GM18873 (cell line): ENCODE measurements at regions not wholly inside any gene's neighbourhood (a gene's known extent, or its start where the extent isn't known, plus 50 kb on each side); places are given as distances from the start of the nearest gene placed in this dataset.

Source experiments
- ATAC-seq: cut with Tn5 transposase; IDR thresholded peaks from one replicate; pipeline ENCODE4 v1.9.1; 2021; ENCODE audit warnings: mild to moderate bottlenecking, moderate library complexity, moderate number of reproducible peaks; ENCODE audit not compliant: unreplicated experiment, low FRiP score

DNA sequence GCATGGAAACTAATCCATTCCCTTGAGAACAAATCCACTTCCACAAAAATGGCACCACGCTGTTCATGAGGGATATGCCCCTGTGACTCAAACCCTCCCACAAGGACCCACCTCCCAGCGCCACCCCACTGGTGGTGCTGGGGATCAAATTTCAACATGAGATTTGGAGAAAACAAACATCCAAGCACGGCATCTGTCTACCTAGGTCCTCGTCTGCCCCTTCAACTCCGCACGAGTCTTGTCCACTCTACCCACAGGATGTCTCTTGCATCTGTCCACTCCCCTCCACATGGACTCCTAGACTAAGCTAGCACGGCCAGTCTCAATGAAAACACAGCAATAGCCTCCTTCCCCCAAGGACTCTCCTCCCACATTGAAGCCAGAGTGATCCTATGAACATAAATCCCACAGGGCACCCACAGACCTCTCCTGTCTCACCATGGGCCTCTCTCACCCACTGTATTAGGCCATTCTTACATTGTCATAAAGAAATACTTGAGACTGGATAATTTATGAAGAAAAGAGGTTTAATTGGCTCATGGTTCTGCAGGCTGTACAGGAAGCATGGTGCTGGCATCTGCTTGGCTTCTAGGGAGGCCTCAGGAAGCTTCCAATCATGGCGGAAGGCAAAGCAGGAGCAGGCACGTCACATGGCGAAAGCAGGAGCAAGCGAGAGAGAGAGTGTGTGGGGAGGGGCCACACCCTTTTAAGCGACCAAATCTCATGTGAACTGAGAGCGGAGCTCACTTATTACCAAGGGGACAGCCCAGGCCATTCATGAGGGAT lies 101.4 kb downstream of the TOMM20 start:
- ATAC-seq, result no peak

DNA sequence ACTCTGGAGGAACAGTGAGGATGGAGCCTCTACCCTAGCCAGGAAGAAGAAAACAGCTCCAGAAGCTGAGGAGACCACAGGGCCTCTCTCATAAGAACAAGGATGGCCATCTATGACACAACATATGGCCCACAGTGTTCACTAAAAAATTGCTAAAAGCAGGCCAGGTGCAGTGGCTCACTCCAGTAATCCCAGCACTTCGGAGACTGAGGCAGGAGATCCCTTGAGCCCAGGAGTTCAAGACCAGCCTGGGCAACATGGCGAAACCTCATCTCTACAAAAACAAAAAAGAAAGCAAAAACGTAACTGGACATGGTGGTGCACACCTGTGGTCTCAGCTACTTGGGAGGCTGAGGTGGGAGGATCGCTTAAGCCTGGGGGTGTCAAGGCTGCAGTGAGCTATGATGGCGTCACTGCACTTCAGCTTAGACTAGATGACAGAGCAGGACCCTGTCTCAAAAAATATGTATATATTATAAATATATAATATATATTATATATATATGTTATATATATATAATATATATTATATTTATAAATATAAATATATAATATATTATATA lies 103.1 kb downstream of the TOMM20 start:
- ATAC-seq, result no peak

- no peak for ATAC-seq
Observed at GRCh38 chr1:235024711-235025421, 103.8 kb downstream of the TOMM20 start.

- ATAC-seq, result no peak
Observed at GRCh38 chr1:235023711-235024439, 104.8 kb downstream of the TOMM20 start.

DNA sequence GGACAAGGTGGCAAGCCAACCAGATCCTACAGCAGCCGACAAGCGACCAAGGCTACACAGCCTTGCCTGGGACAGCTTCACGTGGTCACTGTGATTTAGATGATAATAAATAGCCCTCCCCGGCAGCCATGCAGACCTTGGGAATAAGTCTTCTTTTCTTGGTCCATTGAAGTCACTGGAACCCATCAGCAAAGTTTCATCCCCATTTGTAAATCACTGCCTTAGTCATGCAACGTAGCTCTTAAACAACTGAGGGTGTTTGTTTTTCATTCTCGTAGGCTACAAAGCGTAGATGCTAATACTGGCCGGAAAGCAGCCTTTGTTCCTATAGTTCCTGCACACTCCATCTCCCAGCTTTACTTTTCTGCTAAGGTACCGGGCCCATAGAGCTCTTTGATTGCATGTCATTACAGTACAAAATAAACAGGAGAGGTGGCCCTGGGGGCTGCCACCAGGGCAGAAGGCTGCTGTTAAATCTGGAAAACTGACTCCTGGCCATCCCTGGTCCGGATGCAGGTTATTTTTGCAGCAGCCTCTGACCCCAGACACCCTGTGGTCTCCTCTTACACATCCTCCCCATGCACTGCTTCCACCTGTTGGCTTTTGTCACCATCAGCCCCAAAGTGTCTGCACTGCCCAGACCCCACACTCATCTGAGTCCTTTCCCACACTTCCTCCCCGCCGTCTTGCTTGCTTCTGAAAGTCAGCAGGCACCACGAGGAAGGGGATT lies 105.5 kb downstream of the TOMM20 start:
- ATAC-seq, result no peak

DNA sequence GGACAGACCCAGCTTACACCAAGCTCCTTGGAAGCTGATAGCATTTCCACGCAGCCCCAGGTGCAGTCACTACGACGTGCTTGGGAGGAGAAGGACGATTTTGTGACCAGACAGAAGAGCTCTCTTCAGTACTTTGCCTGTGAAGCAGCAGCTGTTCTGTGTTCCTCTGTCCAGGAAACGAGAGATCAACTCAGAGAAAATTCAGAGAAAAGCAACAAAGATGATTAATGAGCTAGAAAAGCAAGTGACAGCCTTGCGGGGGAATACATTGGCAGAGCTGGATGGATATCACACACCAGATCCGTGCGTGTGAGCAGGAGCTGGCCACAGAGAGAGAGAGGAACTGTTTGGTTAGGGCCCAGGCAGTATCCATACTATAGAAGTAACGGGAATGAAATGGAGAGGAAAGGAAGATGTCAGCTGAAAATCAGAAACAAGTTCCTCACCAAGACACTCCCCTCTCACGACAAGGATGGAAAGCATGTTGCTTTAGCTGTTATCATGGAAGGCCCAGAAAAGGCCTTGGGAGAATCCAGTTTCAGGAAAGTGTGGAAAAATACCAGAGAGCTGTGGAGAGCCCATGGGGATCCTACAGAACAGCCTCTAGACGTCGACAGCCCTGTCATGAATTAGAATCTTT lies 106.2 kb downstream of the TOMM20 start:
- no peak for ATAC-seq

- ATAC-seq, result no peak
Observed at GRCh38 chr1:235021815-235022214, 106.8 kb downstream of the TOMM20 start.

DNA sequence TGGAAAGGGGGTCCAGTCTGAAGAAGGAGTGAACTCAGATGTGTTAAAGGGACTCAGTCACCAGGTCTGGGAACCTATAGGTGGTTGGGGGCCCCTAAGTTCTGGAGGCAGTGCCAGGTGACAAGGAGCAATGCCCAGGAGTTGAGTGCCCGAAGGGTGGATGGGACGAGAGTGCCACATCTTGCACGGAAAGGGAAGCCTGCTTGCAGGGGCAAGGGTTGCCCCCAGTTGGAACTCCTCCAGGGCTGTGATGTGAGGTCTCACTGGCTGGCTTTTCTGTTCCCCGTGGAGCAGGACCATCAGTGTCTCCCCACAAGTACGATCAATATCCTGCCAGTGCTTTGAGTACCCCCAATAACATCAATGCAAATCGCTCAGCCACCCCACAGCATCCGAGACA lies 107.3 kb downstream of the TOMM20 start:
- no peak for ATAC-seq

DNA sequence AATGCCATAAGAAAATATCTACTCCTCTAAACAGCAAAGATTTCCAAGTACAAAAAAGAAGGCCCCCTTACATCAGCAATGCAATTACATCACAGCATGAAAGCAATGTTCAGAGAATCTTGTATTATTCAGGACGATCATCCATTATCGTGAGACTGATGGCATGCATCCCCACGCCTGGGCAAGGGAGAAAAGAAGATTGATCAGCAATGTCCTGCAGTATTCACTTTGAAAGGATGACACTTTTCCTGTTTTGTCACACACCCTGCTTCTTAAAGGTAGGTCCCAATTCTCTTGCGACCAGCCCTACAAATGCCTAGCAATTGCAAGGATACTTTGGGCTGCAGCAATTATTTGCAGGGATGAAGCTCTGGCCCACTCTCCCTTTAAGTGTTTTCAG lies 108.7 kb downstream of the TOMM20 start:
- ATAC-seq, result no peak

GRCh38 chr1:235019471-235019870 lies 109.2 kb downstream of the TOMM20 start:
- no peak for ATAC-seq

GRCh38 chr1:235018720-235019444 lies 109.8 kb downstream of the TOMM20 start:
- ATAC-seq, result no peak

- ATAC-seq, result no peak
Observed at GRCh38 chr1:235018161-235018560, 110.5 kb downstream of the TOMM20 start.

GRCh38 chr1:235017719-235018118 lies 110.9 kb downstream of the TOMM20 start:
- ATAC-seq, result no peak

GRCh38 chr1:235017191-235017590 lies 111.4 kb downstream of the TOMM20 start:
- no peak for ATAC-seq

GRCh38 chr1:235015291-235015985 lies 113.2 kb downstream of the TOMM20 start:
- ATAC-seq, result no peak

GRCh38 chr1:235014756-235015155 lies 113.9 kb downstream of the TOMM20 start:
- ATAC-seq, result no peak

DNA sequence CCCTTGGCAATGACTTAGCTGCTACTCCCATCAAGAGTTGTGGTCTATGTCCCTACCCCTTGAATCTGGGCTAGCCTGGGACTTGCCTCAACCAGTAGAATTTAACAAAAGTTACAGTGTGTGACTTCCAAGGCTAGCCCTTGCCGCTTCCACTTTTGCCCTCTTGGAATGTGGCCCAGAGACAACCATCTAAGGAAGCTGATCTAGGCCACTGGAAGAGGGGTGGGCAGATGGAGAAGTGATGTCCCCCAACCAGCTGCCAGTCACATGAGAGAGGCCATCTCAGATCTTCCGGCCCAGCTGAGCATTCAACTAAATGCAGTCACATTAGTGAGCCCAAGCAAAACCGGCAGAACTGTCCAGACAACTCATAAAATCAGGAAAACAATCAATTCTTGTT lies 115.1 kb downstream of the TOMM20 start:
- ATAC-seq, result no peak

GRCh38 chr1:235012436-235013210 lies 116.0 kb downstream of the TOMM20 start:
- no peak for ATAC-seq
